Body of pancreas (tissue), 4 donors: ENCODE measurements at regions not wholly inside any gene's neighbourhood (a gene's known extent, or its start where the extent isn't known, plus 50 kb on each side); places are given as distances from the start of the nearest gene placed in this dataset.

Source experiments
- ATAC-seq: fragments of 150-250 bp; one replicate; pipeline ENCODE4 v1.9.1; 2016
- DNase-seq, 4 donors: peaks; one replicate each; pipeline ENCODE4 v3.0.0-alpha.2; 2019
- H3K27ac ChIP-seq, 4 donors: fragments of 200-600 bp; sonication (generic); 1 replicate in 3 of 4; 2 replicates in 1 of 4; pipeline versions ENCODE4 v1.5.1 to v1.6.1; 2016 to 2019; ENCODE audit warnings: mild to moderate bottlenecking in 1 of 4, mixed read lengths in 1 of 4, moderate library complexity in 1 of 4
- H3K27me3 ChIP-seq, 2 donors: fragments of 200-600 bp; sonication (generic); one replicate each; pipeline ENCODE4 v1.6.0; 2016; ENCODE audit warnings: mild to moderate bottlenecking in 1 of 2
- H3K36me3 ChIP-seq, 2 donors: fragments of 200-600 bp; sonication (generic); replicated peaks in 1 of 2; 2 replicates each; pipeline ENCODE4 v1.5.1; 2016; ENCODE audit warnings: low read depth in 2 of 2; ENCODE audit not compliant: insufficient read depth in 1 of 2
- H3K4me1 ChIP-seq: fragments of 200-600 bp; sonication (generic); one replicate; pipeline ENCODE4 v1.6.0; 2016
- H3K4me3 ChIP-seq, 2 donors: fragments of 200-600 bp; sonication (generic); 1 replicate in 1 of 2; 2 replicates in 1 of 2; pipeline ENCODE4 v1.5.1; 2016 to 2019
- H3K9me3 ChIP-seq, 3 donors: fragments of 200-600 bp; sonication (generic); 1 replicate in 2 of 3; 2 replicates in 1 of 3; pipeline ENCODE4 v1.5.1; 2016
- CTCF ChIP-seq, 7 experiments: fragments of 450-650 bp in 4 of 7; fragments of 200-600 bp in 3 of 7; sonication (generic) in 3 of 7; IDR thresholded peaks; one replicate each; pipeline ENCODE4 v1.5.1; 2016 to 2019; ENCODE audit warnings: antibody characterized with exemption in 7 of 7
- POLR2A ChIP-seq, 3 donors: fragments of 450-650 bp; IDR thresholded peaks; one replicate each; pipeline ENCODE4 v1.6.1; 2016; ENCODE audit warnings: antibody characterized with exemption in 3 of 3, mild to moderate bottlenecking in 2 of 3
- WGBS, 2 donors: methylation state at CpG; one replicate each; pipeline ENCODE4 v1.1.5; 2017; 5-methylcytosine and 5-hydroxymethylcytosine counted together
- intact Hi-C: fragments of 100-400 bp; cut with DNase I; formaldehyde crosslinking; loops from one replicate; pipeline ENCODE4 v1.15.1; 2023

GRCh38 chr5:8340261-8340660 lies 471.3 kb downstream of the MTRR start:
- 53 to 58% methylated on average over 3 of the region's 3 CpGs for WGBS, 2 donors
- no peak for ATAC-seq
- intact Hi-C loops = no loop called here
- no peaks in the 10 kb centered on the region for H3K4me1 ChIP-seq
- no peak for TF ChIP-seq CTCF (IDR thresholded peaks at IDR 0.05)
- TF ChIP-seq POLR2A (IDR thresholded peaks at IDR 0.05) = no peak
- H3K27ac ChIP-seq = no peak overlapping the region
- no peak for DNase-seq
- H3K9me3 ChIP-seq = no peaks in the 10 kb centered on the region
- H3K36me3 ChIP-seq = no peaks in the 10 kb centered on the region
- no peak overlapping the region for H3K4me3 ChIP-seq
- no peaks in the 10 kb centered on the region for H3K27me3 ChIP-seq

GRCh38 chr5:8340739-8341344 lies 471.9 kb downstream of the MTRR start:
- TF ChIP-seq POLR2A (IDR thresholded peaks at IDR 0.05) (no peak), CTCF (IDR thresholded peaks at IDR 0.05) (peak in 6 of 7 experiments; percentile 23 to 62 (median 48))
- H3K4me3 ChIP-seq = no peak overlapping the region
- H3K36me3 ChIP-seq = no peaks in the 10 kb centered on the region
- no peaks in the 10 kb centered on the region for H3K9me3 ChIP-seq
- 13 to 14% methylated on average over 1 of the region's 1 CpG for WGBS, 2 donors
- ATAC-seq (no peak), DNase-seq (peak in 1 of 4 donors; percentile 7)
- H3K27me3 ChIP-seq = no peaks in the 10 kb centered on the region
- no peak overlapping the region for H3K27ac ChIP-seq
- intact Hi-C loops = no loop called here
- H3K4me1 ChIP-seq = no peaks in the 10 kb centered on the region

DNA sequence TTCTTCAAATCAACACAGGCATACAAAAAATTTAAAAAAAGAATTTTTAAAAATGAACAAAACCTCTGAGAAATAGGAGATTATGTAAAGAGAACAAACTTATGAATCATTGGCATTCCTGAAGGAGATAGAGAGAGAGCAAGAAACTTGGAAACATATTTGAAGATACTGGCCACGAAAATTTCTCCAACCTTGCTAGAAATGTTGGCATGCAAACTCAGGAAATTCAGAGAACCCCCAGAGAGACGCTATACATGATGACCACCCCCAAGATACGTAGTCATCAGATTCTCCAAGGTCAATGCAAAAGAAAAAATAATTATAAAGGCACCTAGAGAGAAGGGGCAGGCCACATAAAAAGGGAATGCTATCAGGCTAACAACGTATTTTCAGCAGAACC lies 472.5 kb downstream of the MTRR start:
- Histone ChIP-seq H3K27ac (no peak overlapping the region), H3K4me1 (no peaks in the 10 kb centered on the region), H3K9me3 (no peaks in the 10 kb centered on the region), H3K27me3 (no peaks in the 10 kb centered on the region), H3K36me3 (no peaks in the 10 kb centered on the region), H3K4me3 (no peak overlapping the region)
- ATAC-seq = no peak
- TF ChIP-seq CTCF (IDR thresholded peaks at IDR 0.05) (no peak), POLR2A (IDR thresholded peaks at IDR 0.05) (no peak)
- 39 to 45% methylated on average over 4 of the region's 4 CpGs for WGBS, 2 donors
- DNase-seq = no peak
- intact Hi-C loops = no loop called here

GRCh38 chr5:8347984-8348383 lies 479.0 kb downstream of the MTRR start:
- 26 to 35% methylated on average over 1 of the region's 1 CpG for WGBS, 2 donors
- H3K4me3 ChIP-seq = no peak overlapping the region
- no peaks in the 10 kb centered on the region for H3K9me3 ChIP-seq
- no peak for DNase-seq
- no peak for TF ChIP-seq POLR2A (IDR thresholded peaks at IDR 0.05)
- TF ChIP-seq CTCF (IDR thresholded peaks at IDR 0.05) = no peak
- no peaks in the 10 kb centered on the region for H3K27me3 ChIP-seq
- ATAC-seq = no peak
- H3K27ac ChIP-seq = no peak overlapping the region
- no peaks in the 10 kb centered on the region for H3K4me1 ChIP-seq
- no peaks in the 10 kb centered on the region for H3K36me3 ChIP-seq
- intact Hi-C loops = no loop called here

DNA sequence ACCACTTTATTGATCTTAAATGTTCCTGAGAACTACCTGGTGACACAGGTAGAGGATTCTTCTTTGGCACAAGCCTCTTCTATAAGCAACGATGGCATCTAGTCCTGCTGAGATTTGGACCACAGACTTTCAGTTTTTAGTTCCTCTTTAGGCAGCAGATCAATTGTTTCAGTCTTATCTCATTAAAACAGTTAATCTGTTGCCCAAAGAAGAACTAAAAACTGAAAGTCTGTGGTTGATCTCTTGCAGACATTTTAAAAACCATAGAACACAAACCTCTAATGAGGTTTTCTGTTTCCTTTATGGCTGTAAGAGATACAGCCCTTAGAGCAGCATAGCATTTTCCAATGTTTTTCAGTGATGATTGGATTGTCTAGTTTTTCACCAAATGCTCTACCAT lies 480.9 kb downstream of the MTRR start:
- H3K27ac ChIP-seq = no peak overlapping the region
- 39 to 54% methylated on average over 1 of the region's 1 CpG for whole genome bisulfite sequencing, 2 donors
- TF ChIP-seq CTCF (IDR thresholded peaks at IDR 0.05) (no peak), POLR2A (IDR thresholded peaks at IDR 0.05) (no peak)
- H3K9me3 ChIP-seq = no peaks in the 10 kb centered on the region
- no peaks in the 10 kb centered on the region for H3K36me3 ChIP-seq
- no peak overlapping the region for H3K4me3 ChIP-seq
- DNase-seq (no peak), ATAC-seq (no peak)
- no peaks in the 10 kb centered on the region for H3K27me3 ChIP-seq
- intact Hi-C loops = no loop called here
- H3K4me1 ChIP-seq = no peaks in the 10 kb centered on the region
